H1 (cell line): ENCODE measurements at regions not wholly inside any gene's neighbourhood (a gene's known extent, or its start where the extent isn't known, plus 50 kb on each side); places are given as distances from the start of the nearest gene placed in this dataset.

Experiments
- CTCF ChIA-PET: fragments of 300-600 bp; sonication (Branson Sonifier 250); formaldehyde crosslinking; loops from one replicate; lab custom pipeline; 2021; ENCODE audit not compliant: partially characterized antibody; lab: Charles Lee
- POLR2A ChIA-PET: fragments of 300-600 bp; sonication (Branson Sonifier 250); formaldehyde crosslinking; loops from one replicate; lab custom pipeline; 2021; ENCODE audit warnings: inconsistent platforms; ENCODE audit not compliant: partially characterized antibody; lab: Charles Lee
- DNase-seq, 2 experiments: peaks; one replicate each; pipeline versions ENCODE4 v3.0.0 to v3.0.0-alpha.2; 2010 to 2022; ENCODE audit warnings: low spot score in 2 of 2, low read depth in 1 of 2, mixed read lengths in 1 of 2
- FAIRE-seq: peaks from 2 replicates; lab custom pipeline; 2011; peaks lifted over from hg19 to GRCh38; lab: Jason Lieb, UNC
- H2AFZ ChIP-seq: 2 replicates; pipeline ENCODE4 v1.8.1; 2012; ENCODE audit warnings: low read length, inconsistent platforms
- H2AK5ac ChIP-seq: 2 replicates; pipeline ENCODE4 v1.6.1; 2013; ENCODE audit warnings: low read depth, low read length
- H2BK120ac ChIP-seq: replicated peaks from 2 replicates; pipeline ENCODE3; 2013; ENCODE audit warnings: low read depth, low read length, inconsistent platforms
- H2BK12ac ChIP-seq: 2 replicates; pipeline ENCODE4 v1.6.1; 2013; ENCODE audit warnings: low read depth, low read length
- H2BK15ac ChIP-seq: 2 replicates; pipeline ENCODE4 v1.6.1; 2013; ENCODE audit warnings: low read length
- H2BK20ac ChIP-seq: 2 replicates; pipeline ENCODE4 v1.6.1; 2013; ENCODE audit warnings: low read length
- H2BK5ac ChIP-seq: 2 replicates; pipeline ENCODE4 v1.6.1; 2013; ENCODE audit warnings: low read depth, low read length
- H3K14ac ChIP-seq: 2 replicates; pipeline ENCODE4 v1.6.1; 2013; ENCODE audit warnings: inconsistent platforms; ENCODE audit not compliant: insufficient read length
- H3K18ac ChIP-seq: 2 replicates; pipeline ENCODE4 v1.6.1; 2013; ENCODE audit warnings: low read length; ENCODE audit errors: extremely low read depth
- H3K23ac ChIP-seq: 2 replicates; pipeline ENCODE4 v1.6.1; 2013; ENCODE audit warnings: inconsistent platforms; ENCODE audit not compliant: insufficient read length
- H3K23me2 ChIP-seq: 2 replicates; pipeline ENCODE4 v1.6.1; 2013; ENCODE audit warnings: low read depth, low read length
- H3K27ac ChIP-seq: 2 replicates; pipeline ENCODE4 v1.6.1; 2011; ENCODE audit warnings: low read depth, low read length, inconsistent platforms
- H3K27me3 ChIP-seq, 4 experiments: replicated peaks in 1 of 4; 1 replicate in 1 of 4; 2 replicates in 3 of 4; pipeline versions ENCODE4 v1.6.1 to v1.8.1; 2011 to 2013; ENCODE audit warnings: low read length in 3 of 4, mild to moderate bottlenecking in 3 of 4, inconsistent platforms in 2 of 4, mixed read lengths in 2 of 4, moderate library complexity in 1 of 4; ENCODE audit not compliant: control insufficient read depth in 3 of 4, insufficient read depth in 3 of 4; ENCODE audit errors: extremely low read depth in 1 of 4
- H3K36me3 ChIP-seq, 4 experiments: 2 replicates each; pipeline versions ENCODE4 v1.6.1 to v1.8.1; 2011 to 2013; ENCODE audit warnings: mild to moderate bottlenecking in 4 of 4, low read length in 3 of 4, moderate library complexity in 2 of 4, control low read depth in 1 of 4, inconsistent platforms in 1 of 4; ENCODE audit not compliant: insufficient read depth in 4 of 4, control insufficient read depth in 2 of 4
- H3K4ac ChIP-seq: replicated peaks from 2 replicates; pipeline ENCODE3; 2013; ENCODE audit warnings: low read length, low read depth, mixed read lengths, inconsistent platforms; ENCODE audit not compliant: insufficient read length
- H3K4me1 ChIP-seq, 4 experiments: replicated peaks in 1 of 4; 1 replicate in 1 of 4; 2 replicates in 3 of 4; pipeline versions ENCODE4 v1.6.1 to v1.8.1; 2011 to 2013; ENCODE audit warnings: low read length in 3 of 4, inconsistent platforms in 2 of 4, mixed read lengths in 1 of 4; ENCODE audit not compliant: insufficient read depth in 4 of 4, control insufficient read depth in 3 of 4
- H3K4me2 ChIP-seq, 2 experiments: 2 replicates each; pipeline versions ENCODE4 v1.6.1 to v1.8.1; 2011 to 2013; ENCODE audit warnings: low read depth in 2 of 2, low read length in 2 of 2, control low read depth in 1 of 2, inconsistent platforms in 1 of 2, mild to moderate bottlenecking in 1 of 2; ENCODE audit not compliant: insufficient read depth in 1 of 2
- H3K4me3 ChIP-seq, 4 experiments: fragments of 200-600, 300-600 bp in 1 of 4; sonication (generic), shearing (Covaris generic), sonication (Bioruptor Twin) in 1 of 4; 2 replicates each; pipeline versions ENCODE4 v1.5.1 to v1.8.1; 2011 to 2016; ENCODE audit warnings: low read length in 4 of 4, low read depth in 3 of 4, control low read depth in 2 of 4, inconsistent platforms in 2 of 4, mild to moderate bottlenecking in 2 of 4, mixed read lengths in 1 of 4, moderate library complexity in 1 of 4; ENCODE audit not compliant: insufficient read depth in 2 of 4; ENCODE audit errors: extremely low read depth in 1 of 4
- H3K56ac ChIP-seq: replicated peaks from 2 replicates; pipeline ENCODE3; 2013; ENCODE audit warnings: low read depth, mild to moderate bottlenecking, mixed read lengths, low read length, inconsistent platforms; ENCODE audit not compliant: insufficient read length
- H3K79me1 ChIP-seq: 2 replicates; pipeline ENCODE4 v1.6.1; 2013; ENCODE audit warnings: low read depth, low read length, control low read depth
- H3K79me2 ChIP-seq, 2 experiments: 2 replicates each; pipeline versions ENCODE4 v1.6.1 to v1.8.1; 2012 to 2013; ENCODE audit warnings: low read length in 2 of 2, mild to moderate bottlenecking in 2 of 2, inconsistent platforms in 1 of 2; ENCODE audit not compliant: insufficient read depth in 2 of 2, control insufficient read depth in 1 of 2
- H3K9ac ChIP-seq, 4 experiments: replicated peaks in 1 of 4; 1 replicate in 1 of 4; 2 replicates in 3 of 4; pipeline versions ENCODE4 v1.6.1 to v1.8.1; 2011 to 2013; ENCODE audit warnings: low read depth in 3 of 4, low read length in 3 of 4, control low read depth in 2 of 4, mild to moderate bottlenecking in 2 of 4, moderate library complexity in 2 of 4, inconsistent platforms in 1 of 4; ENCODE audit errors: extremely low read depth in 1 of 4
- H3K9me3 ChIP-seq, 2 experiments: 2 replicates each; pipeline versions ENCODE4 v1.6.1 to v1.8.1; 2012 to 2013; ENCODE audit warnings: mild to moderate bottlenecking in 2 of 2, moderate library complexity in 2 of 2, control low read depth in 1 of 2, inconsistent platforms in 1 of 2, low read depth in 1 of 2, low read length in 1 of 2, mixed read lengths in 1 of 2; ENCODE audit not compliant: insufficient read depth in 2 of 2
- H4K20me1 ChIP-seq, 2 experiments: replicated peaks in 1 of 2; 2 replicates each; pipeline versions ENCODE3 to v1.8.1; 2011 to 2013; ENCODE audit warnings: inconsistent platforms in 2 of 2, low read length in 2 of 2, mild to moderate bottlenecking in 1 of 2; ENCODE audit not compliant: insufficient read depth in 2 of 2, control insufficient read depth in 1 of 2
- H4K5ac ChIP-seq: 2 replicates; pipeline ENCODE4 v1.6.1; 2013; ENCODE audit warnings: low read length, low read depth, mixed read lengths, inconsistent platforms; ENCODE audit not compliant: insufficient read length
- H4K8ac ChIP-seq: 2 replicates; pipeline ENCODE4 v1.8.0; 2013; ENCODE audit warnings: mild to moderate bottlenecking, moderate library complexity, low read length, inconsistent platforms; ENCODE audit not compliant: insufficient read depth; ENCODE audit errors: extremely low read depth
- H4K91ac ChIP-seq: replicated peaks from 2 replicates; pipeline ENCODE3; 2013; ENCODE audit warnings: low read length, mixed read lengths, inconsistent platforms; ENCODE audit not compliant: insufficient read length
- ATF2 ChIP-seq: IDR thresholded peaks from 2 replicates; pipeline ENCODE4 v1.6.1; 2012; ENCODE audit warnings: low read length, inconsistent platforms
- CHD1 ChIP-seq: IDR thresholded peaks from 2 replicates; pipeline ENCODE4 v1.6.1; 2012; ENCODE audit warnings: low read depth, low read length, improper control_type of control experiment
- FOSL1 ChIP-seq: IDR thresholded peaks from 2 replicates; pipeline ENCODE4 v1.6.1; 2011; ENCODE audit warnings: mild to moderate bottlenecking, low read depth, low read length, moderate library complexity; ENCODE audit not compliant: insufficient read depth
- GTF2F1 ChIP-seq: IDR thresholded peaks from 2 replicates; pipeline ENCODE4 v1.6.1; 2012; ENCODE audit warnings: low read depth, low read length, improper control_type of control experiment, borderline replicate concordance
- JUND ChIP-seq: IDR thresholded peaks from 2 replicates; pipeline ENCODE4 v1.6.1; 2011; ENCODE audit warnings: mild to moderate bottlenecking, improper control_type of control experiment, low read length
- NRF1 ChIP-seq: IDR thresholded peaks from 2 replicates; pipeline ENCODE4 v1.6.1; 2011; ENCODE audit warnings: mild to moderate bottlenecking, low read depth, low read length, improper control_type of control experiment
- RAD21 ChIP-seq, 2 experiments: IDR thresholded peaks in 1 of 2; conservative IDR thresholded peaks in 1 of 2; 2 replicates each; pipeline ENCODE4 v1.6.1; 2011; ENCODE audit warnings: low read depth in 2 of 2, low read length in 2 of 2, improper control_type of control experiment in 1 of 2, inconsistent platforms in 1 of 2, mild to moderate bottlenecking in 1 of 2, moderate library complexity in 1 of 2
- SP4 ChIP-seq: IDR thresholded peaks from 2 replicates; pipeline ENCODE4 v1.6.1; 2012; ENCODE audit warnings: low read length, inconsistent platforms
- WGBS, 2 experiments: shearing (Covaris generic) in 1 of 2; methylation state at CpG; one replicate each; pipeline versions ENCODE4 v1.1.6 to v1.1.7; 2013 to 2015; ENCODE audit warnings: low lambda C conversion rate in 2 of 2, mixed read lengths in 2 of 2, inconsistent platforms in 1 of 2, low coverage in 1 of 2, missing lambda C conversion rate in 1 of 2; ENCODE audit not compliant: insufficient replicate concordance in 2 of 2, insufficient coverage in 1 of 2, insufficient read length in 1 of 2; ENCODE audit errors: extremely low coverage in 1 of 2, missing lambda C conversion rate in 1 of 2; 5-methylcytosine and 5-hydroxymethylcytosine counted together

GRCh38 chr2:212904646-212905045 lies 246.8 kb downstream of the IKZF2 start:
- ChIA-PET POLR2A (no interaction called here), CTCF (no interaction called here)
- H3K9me3 ChIP-seq, result no peaks in the 10 kb centered on the region
- no peaks in the 10 kb centered on the region for H4K20me1 ChIP-seq
- DNase-seq (no peak), FAIRE-seq (no peak)
- no peak overlapping the region for H4K5ac ChIP-seq
- 91% methylated on average over 2 of the region's 2 CpGs; no CpG with 5 or more reads in 1 of the 2 experiments for WGBS, 2 experiments
- no peaks in the 10 kb centered on the region for H3K4me1 ChIP-seq
- no peaks in the 10 kb centered on the region for H3K79me2 ChIP-seq
- no peak overlapping the region for H3K18ac ChIP-seq
- no peak overlapping the region for H3K23ac ChIP-seq
- H4K8ac ChIP-seq, result no peak overlapping the region
- no peak overlapping the region for H3K4me2 ChIP-seq
- H2BK5ac ChIP-seq, result no peak overlapping the region
- H3K79me1 ChIP-seq, result no peaks in the 10 kb centered on the region
- H2BK15ac ChIP-seq, result no peak overlapping the region
- H3K9ac ChIP-seq, result no peak overlapping the region
- no peaks in the 10 kb centered on the region for H3K36me3 ChIP-seq
- no peak overlapping the region for H3K27ac ChIP-seq
- no peak overlapping the region for H3K56ac ChIP-seq
- H3K14ac ChIP-seq, result no peak overlapping the region
- no peak overlapping the region for H3K4ac ChIP-seq
- H2AK5ac ChIP-seq, result no peak overlapping the region
- no peak overlapping the region for H3K4me3 ChIP-seq
- no peak overlapping the region for H2BK120ac ChIP-seq
- H3K23me2 ChIP-seq, result no peaks in the 10 kb centered on the region
- no peaks in the 10 kb centered on the region for H3K27me3 ChIP-seq
- H4K91ac ChIP-seq, result no peak overlapping the region
- no peak overlapping the region for H2BK20ac ChIP-seq
- TF ChIP-seq NRF1, result no peak
- no peak for TF ChIP-seq CHD1
- TF ChIP-seq JUND, result no peak
- no peak for TF ChIP-seq ATF2
- no peak for TF ChIP-seq FOSL1
- no peak for TF ChIP-seq GTF2F1
- TF ChIP-seq SP4, result no peak
- TF ChIP-seq RAD21 (IDR thresholded peaks at IDR 0.05 in 1 of 2, conservative IDR thresholded peaks at IDR 0.05 in 1 of 2; ENCODE audit: low read depth in 2 of 2, low read length in 2 of 2), result no peak
- H2BK12ac ChIP-seq, result no peak overlapping the region
- H2AFZ ChIP-seq, result no peak overlapping the region; the same call in 1 of the 2 replicates
